GM04503 (cell line): ENCODE measurements at regions not wholly inside any gene's neighbourhood (a gene's known extent, or its start where the extent isn't known, plus 50 kb on each side); places are given as distances from the start of the nearest gene placed in this dataset.

Source experiments
- DNase-seq: peaks from one replicate; pipeline ENCODE4 v3.0.0-alpha.2; 2012; ENCODE audit warnings: low read depth

GRCh38 chr20:19000078-19000477 lies 186.5 kb downstream of the SCP2D1 start:
- no peak for DNase-seq

- DNase-seq: no peak
Measured at GRCh38 chr20:19001177-19001576, 187.6 kb downstream of the SCP2D1 start.

- no peak for DNase-seq
Measured at GRCh38 chr20:19003366-19004336, 190.1 kb downstream of the SCP2D1 start.

- DNase-seq: no peak
Measured at GRCh38 chr20:19004975-19005374, 191.4 kb downstream of the SCP2D1 start.

GRCh38 chr20:19008497-19008896 lies 194.9 kb downstream of the SCP2D1 start:
- DNase-seq: no peak

GRCh38 chr20:19009081-19009688 lies 195.6 kb downstream of the SCP2D1 start:
- no peak for DNase-seq

- DNase-seq: peak; percentile 10
Measured at GRCh38 chr20:19012676-19013075, 199.1 kb downstream of the SCP2D1 start.

GRCh38 chr20:19013907-19014306 lies 198.5 kb upstream of the SLC24A3 start:
- no peak for DNase-seq

- no peak for DNase-seq
Measured at GRCh38 chr20:19015351-19016139, 196.9 kb upstream of the SLC24A3 start.

- no peak for DNase-seq
Measured at GRCh38 chr20:19016140-19016497, 196.3 kb upstream of the SLC24A3 start.

GRCh38 chr20:19017104-19017690 lies 195.2 kb upstream of the SLC24A3 start:
- no peak for DNase-seq

- no peak for DNase-seq
Measured at GRCh38 chr20:19018881-19019280, 193.6 kb upstream of the SLC24A3 start.

- no peak for DNase-seq
Measured at GRCh38 chr20:19019734-19020364, 192.6 kb upstream of the SLC24A3 start.

GRCh38 chr20:19021406-19022117 lies 190.9 kb upstream of the SLC24A3 start:
- DNase-seq: no peak

GRCh38 chr20:19022118-19022575 lies 190.3 kb upstream of the SLC24A3 start:
- DNase-seq: no peak

- no peak for DNase-seq
Measured at GRCh38 chr20:19022791-19023448, 189.5 kb upstream of the SLC24A3 start.

GRCh38 chr20:19024296-19025035 lies 188.0 kb upstream of the SLC24A3 start:
- no peak for DNase-seq

- no peak for DNase-seq
Measured at GRCh38 chr20:19025430-19026120, 186.9 kb upstream of the SLC24A3 start.
